Activated CD4-positive, alpha-beta T cell treated with anti-CD3 and anti-CD28 coated beads, Interleukin-2, amount 50 U/mL, for 16 hours (primary cell): ENCODE measurements at regions not wholly inside any gene's neighbourhood (a gene's known extent, or its start where the extent isn't known, plus 50 kb on each side); places are given as distances from the start of the nearest gene placed in this dataset.
"Not testable (repeated sequence)": the region's sequence is repeated elsewhere in the genome, so short reads cannot be mapped to it uniquely, and the experiment has no call there.

ENCODE experiments used
- DNase-seq: peaks from one replicate; pipeline ENCODE4 v3.0.0-alpha.2; 2020

- DNase-seq: peak; percentile 65
Measured at GRCh38 chr14:35932659-35933159, 106.6 kb downstream of the BRMS1L start.

- no peak for DNase-seq
Measured at GRCh38 chr14:35932136-35932535, 106.0 kb downstream of the BRMS1L start.

GRCh38 chr14:35931346-35931745, 105.2 kb downstream of the BRMS1L start:
- no peak for DNase-seq

- no peak for DNase-seq
Measured at GRCh38 chr14:35929186-35929585, 103.0 kb downstream of the BRMS1L start.

GRCh38 chr14:35927727-35928126, 101.6 kb downstream of the BRMS1L start:
- DNase-seq: no peak

GRCh38 chr14:35925319-35925718, 99.2 kb downstream of the BRMS1L start:
- DNase-seq: no peak

GRCh38 chr14:35922590-35922989, 96.5 kb downstream of the BRMS1L start:
- DNase-seq: not testable (repeated sequence)

- no peak for DNase-seq
Measured at GRCh38 chr14:35921745-35922144, 95.6 kb downstream of the BRMS1L start.
